Caco-2 (cell line): ENCODE measurements at regions not wholly inside any gene's neighbourhood (a gene's known extent, or its start where the extent isn't known, plus 50 kb on each side); places are given as distances from the start of the nearest gene placed in this dataset.

Experiments
- BruUV-seq: library from RNA; stranded (reverse); fragments of 400-500 nt; replicated peaks from 2 replicates; lab custom pipeline; 2021; lab: Mats Ljungman, UMichigan
- CTCF ChIA-PET: fragments of 300-600 bp; sonication (Branson Sonifier 250); formaldehyde crosslinking; loops from one replicate; lab custom pipeline; 2022; ENCODE audit warnings: antibody characterized with exemption; lab: Charles Lee
- POLR2A ChIA-PET: fragments of 300-600 bp; sonication (Branson Sonifier 250); formaldehyde crosslinking; loops from one replicate; lab custom pipeline; 2022; ENCODE audit warnings: antibody characterized with exemption; lab: Charles Lee
- DNase-seq, 2 experiments: peaks; one replicate each; pipeline versions ENCODE4 v3.0.0 to v3.0.0-alpha.2; 2020 to 2022
- H3K27me3 ChIP-seq: replicated peaks from 2 replicates; pipeline ENCODE4 v1.6.0; 2011; ENCODE audit warnings: low read length; ENCODE audit not compliant: control insufficient read depth, insufficient read depth
- H3K36me3 ChIP-seq: 2 replicates; pipeline ENCODE4 v1.5.1; 2011; ENCODE audit warnings: low read length; ENCODE audit not compliant: control insufficient read depth, insufficient read depth
- H3K4me1 ChIP-seq: fragments of 250-450 bp; sonication (Bioruptor Pico); 2 replicates; pipeline ENCODE4 v1.5.1; 2020; ENCODE audit warnings: mild to moderate bottlenecking
- H3K4me3 ChIP-seq: 2 replicates; pipeline ENCODE4 v1.5.1; 2011; ENCODE audit warnings: low read depth, mild to moderate bottlenecking, control low read depth, low read length
- H3K9me3 ChIP-seq: fragments of 250-450 bp; sonication (Bioruptor Pico); 2 replicates; pipeline ENCODE4 v1.5.1; 2020; ENCODE audit warnings: mild to moderate bottlenecking, moderate library complexity
- H3K27ac Mint-ChIP-seq: one replicate; pipeline ENCODE4 v1.8.0; 2022; ENCODE audit warnings: mixed read lengths; ENCODE audit not compliant: unreplicated experiment
- H3K27me3 Mint-ChIP-seq: one replicate; pipeline ENCODE4 v1.8.0; 2022; ENCODE audit warnings: mixed read lengths; ENCODE audit not compliant: insufficient read depth, unreplicated experiment
- H3K36me3 Mint-ChIP-seq: one replicate; pipeline ENCODE4 v1.8.0; 2022; ENCODE audit warnings: mild to moderate bottlenecking, mixed read lengths; ENCODE audit not compliant: insufficient read depth, unreplicated experiment
- H3K4me1 Mint-ChIP-seq: one replicate; pipeline ENCODE4 v1.8.0; 2022; ENCODE audit warnings: low read depth, mixed read lengths; ENCODE audit not compliant: unreplicated experiment
- H3K4me3 Mint-ChIP-seq: one replicate; pipeline ENCODE4 v1.8.0; 2022; ENCODE audit warnings: mild to moderate bottlenecking, moderate library complexity, mixed read lengths; ENCODE audit not compliant: unreplicated experiment
- H3K9me3 Mint-ChIP-seq: one replicate; pipeline ENCODE4 v1.8.0; 2022; ENCODE audit warnings: mixed read lengths; ENCODE audit not compliant: unreplicated experiment
- CTCF ChIP-seq, 2 experiments: fragments of 200-600 bp in 1 of 2; IDR thresholded peaks; 1 replicate in 1 of 2; 2 replicates in 1 of 2; pipeline versions ENCODE4 v1.5.1 to v1.8.0; 2011 to 2022; ENCODE audit warnings: antibody characterized with exemption in 1 of 2, control low read depth in 1 of 2, inconsistent platforms in 1 of 2, low read depth in 1 of 2, low read length in 1 of 2, mild to moderate bottlenecking in 1 of 2, moderate library complexity in 1 of 2; ENCODE audit not compliant: insufficient read depth in 1 of 2, severe bottlenecking in 1 of 2, unreplicated experiment in 1 of 2
- intact Hi-C: fragments of 100-400 bp; cut with micrococcal nuclease; formaldehyde crosslinking; loops from one replicate; pipeline ENCODE4 v1.10.0; 2022; ENCODE audit not compliant: unreplicated experiment

- ChIA-PET CTCF (no interaction called here), POLR2A (no interaction called here)
Measured at GRCh38 chr18:22698711-22699110, 234.4 kb upstream of the RBBP8 start.

GRCh38 chr18:22699629-22700028 lies 233.5 kb upstream of the RBBP8 start:
- Histone ChIP-seq H3K36me3 (no peaks in the 10 kb centered on the region), H3K27me3 (no peaks in the 10 kb centered on the region), H3K4me1 (peaks cover 12% of the 10 kb centered on the region; the same call in 1 of the 2 replicates), H3K4me3 (no peak overlapping the region), H3K9me3 (no peaks in the 10 kb centered on the region; the same call in 1 of the 2 replicates)
- no TSS peak for BruUV-seq
- H3K27ac Mint-ChIP-seq, result peak overlapping the region; percentile 79
- H3K4me3 Mint-ChIP-seq, result peak overlapping the region; percentile 48
- CTCF ChIA-PET, result no interaction called here
- POLR2A ChIA-PET, result no interaction called here
- H3K4me1 Mint-ChIP-seq, result peaks cover 13% of the 10 kb centered on the region
- no peaks in the 10 kb centered on the region for H3K27me3 Mint-ChIP-seq
- intact Hi-C loops, result loop anchor here (10.0 kb wide), 1 partner anchor 95 kb away; no protein-coding TSS in a partner anchor
- no peaks in the 10 kb centered on the region for H3K36me3 Mint-ChIP-seq
- no peak for TF ChIP-seq CTCF (IDR thresholded peaks at IDR 0.05; ENCODE audit: insufficient read depth in 1 of 2, low read depth in 1 of 2, low read length in 1 of 2, severe bottlenecking in 1 of 2, unreplicated experiment in 1 of 2)
- H3K9me3 Mint-ChIP-seq, result peaks cover 10% of the 10 kb centered on the region
- DNase-seq, result peak in 1 of 2 experiments; percentile 16

More at GRCh38 chr18:22698711-22699110, 234.4 kb upstream of the RBBP8 start:
- no TSS peak for BruUV-seq
- Mint-ChIP-seq H3K36me3 (no peaks in the 10 kb centered on the region), H3K4me3 (no peak overlapping the region), H3K27me3 (no peaks in the 10 kb centered on the region), H3K4me1 (peaks cover 7% of the 10 kb centered on the region), H3K9me3 (peaks cover 10% of the 10 kb centered on the region), H3K27ac (no peak overlapping the region)
- H3K36me3 ChIP-seq, result no peaks in the 10 kb centered on the region
- no peak for TF ChIP-seq CTCF (IDR thresholded peaks at IDR 0.05; ENCODE audit: insufficient read depth in 1 of 2, low read depth in 1 of 2, low read length in 1 of 2, severe bottlenecking in 1 of 2, unreplicated experiment in 1 of 2)
- no peak for DNase-seq
- no peak overlapping the region for H3K4me3 ChIP-seq
- no peaks in the 10 kb centered on the region; the same call in 1 of the 2 replicates for H3K9me3 ChIP-seq
- H3K4me1 ChIP-seq, result peaks cover 12% of the 10 kb centered on the region; the same call in 1 of the 2 replicates
- intact Hi-C loops, result no loop called here
- no peaks in the 10 kb centered on the region for H3K27me3 ChIP-seq

- H3K4me1 Mint-ChIP-seq, result peaks cover 13% of the 10 kb centered on the region
- H3K9me3 Mint-ChIP-seq, result peaks cover 10% of the 10 kb centered on the region
- H3K27ac Mint-ChIP-seq, result no peak overlapping the region
- DNase-seq, result no peak
- no TSS peak for BruUV-seq
- Histone ChIP-seq H3K36me3 (no peaks in the 10 kb centered on the region), H3K4me1 (peaks cover 12% of the 10 kb centered on the region; the same call in 1 of the 2 replicates), H3K9me3 (no peaks in the 10 kb centered on the region; the same call in 1 of the 2 replicates), H3K4me3 (no peak overlapping the region), H3K27me3 (no peaks in the 10 kb centered on the region)
- no peaks in the 10 kb centered on the region for H3K27me3 Mint-ChIP-seq
- TF ChIP-seq CTCF (IDR thresholded peaks at IDR 0.05; ENCODE audit: insufficient read depth in 1 of 2, low read depth in 1 of 2, low read length in 1 of 2, severe bottlenecking in 1 of 2, unreplicated experiment in 1 of 2), result no peak
- POLR2A ChIA-PET, result no interaction called here
- H3K4me3 Mint-ChIP-seq, result no peak overlapping the region
- CTCF ChIA-PET, result no interaction called here
- H3K36me3 Mint-ChIP-seq, result no peaks in the 10 kb centered on the region
- intact Hi-C loops, result loop anchor here (10.0 kb wide), 1 partner anchor 96 kb away; no protein-coding TSS in a partner anchor
Measured at GRCh38 chr18:22700920-22701319, 232.2 kb upstream of the RBBP8 start.
